ENCODE measurements at regions not wholly inside any gene's neighbourhood (a gene's known extent, or its start where the extent isn't known, plus 50 kb on each side); places are given as distances from the start of the nearest gene placed in this dataset.

GRCh38 chr14:65318636-65319506 is 93.7 kb upstream of the FUT8 start:
- Histone ChIP-seq H4K20me1 (ENCODE audit: insufficient read depth) (no peaks in the 10 kb centered on the region), H2AFZ (no peak overlapping the region), H3K4me1 (ENCODE audit: insufficient read depth) (no peaks in the 10 kb centered on the region), H3K79me2 (ENCODE audit: insufficient read depth) (no peaks in the 10 kb centered on the region), H3K36me3 (ENCODE audit: low read depth) (no peaks in the 10 kb centered on the region), H3K9ac (no peak overlapping the region), H3K27ac (no peak overlapping the region), H3K27me3 (replicated peaks; ENCODE audit: insufficient read depth) (no peaks in the 10 kb centered on the region), H3F3A (ENCODE audit: insufficient read depth) (no peaks in the 10 kb centered on the region), H3K9me2 (ENCODE audit: insufficient read depth) (no peaks in the 10 kb centered on the region), H3K9me3 (ENCODE audit: low read depth) (no peaks in the 10 kb centered on the region), H3K4me2 (ENCODE audit: unreplicated experiment) (no peak overlapping the region), H3K4me3 (no peak overlapping the region)
- in situ Hi-C loops (cut with MboI), result no loop called here
- 82 to 84% methylated on average over 7 of the region's 7 CpGs for WGBS, 2 experiments (ENCODE audit: low coverage in 1 of 2, low lambda C conversion rate in 2 of 2, missing lambda C conversion rate in 2 of 2)
- TF ChIP-seq EZH2 (IDR thresholded peaks at IDR 0.05; ENCODE audit: insufficient read depth, poor library complexity, severe bottlenecking) (no peak), EZH2phosphoT487 (IDR thresholded peaks at IDR 0.05; ENCODE audit: insufficient read depth, low read depth) (no peak)
- DNase-seq, result no peak

- no peak for DNase-seq
- Histone ChIP-seq H3K27ac (no peak overlapping the region; the same call in 1 of the 2 replicates), H3K4me3 (no peak overlapping the region), H3K9ac (no peak overlapping the region), H3K4me2 (ENCODE audit: unreplicated experiment) (no peak overlapping the region), H2AFZ (peak overlapping the region; percentile 57; the same call in 1 of the 2 replicates), H3F3A (ENCODE audit: insufficient read depth) (no peaks in the 10 kb centered on the region), H3K4me1 (ENCODE audit: insufficient read depth) (no peaks in the 10 kb centered on the region), H3K9me3 (ENCODE audit: low read depth) (no peaks in the 10 kb centered on the region), H3K79me2 (ENCODE audit: insufficient read depth) (no peaks in the 10 kb centered on the region), H3K9me2 (ENCODE audit: insufficient read depth) (no peaks in the 10 kb centered on the region), H4K20me1 (ENCODE audit: insufficient read depth) (no peaks in the 10 kb centered on the region), H3K36me3 (ENCODE audit: low read depth) (no peaks in the 10 kb centered on the region), H3K27me3 (replicated peaks; ENCODE audit: insufficient read depth) (no peaks in the 10 kb centered on the region)
- in situ Hi-C loops (cut with MboI), result no loop called here
- 61 to 63% methylated on average over 2 of the region's 2 CpGs for WGBS, 2 experiments (ENCODE audit: low coverage in 1 of 2, low lambda C conversion rate in 2 of 2, missing lambda C conversion rate in 2 of 2)
- no peak for TF ChIP-seq EZH2phosphoT487 (IDR thresholded peaks at IDR 0.05; ENCODE audit: insufficient read depth, low read depth)
- no peak for TF ChIP-seq EZH2 (IDR thresholded peaks at IDR 0.05; ENCODE audit: insufficient read depth, poor library complexity, severe bottlenecking)
Observed at GRCh38 chr14:65320661-65321308, 91.7 kb upstream of the FUT8 start.

- DNase-seq, result peak; percentile 41
- WGBS, 2 experiments (ENCODE audit: low coverage in 1 of 2, low lambda C conversion rate in 2 of 2, missing lambda C conversion rate in 2 of 2), result 79 to 87% methylated on average over 3 of the region's 3 CpGs
- TF ChIP-seq EZH2 (IDR thresholded peaks at IDR 0.05; ENCODE audit: insufficient read depth, poor library complexity, severe bottlenecking) (no peak), EZH2phosphoT487 (IDR thresholded peaks at IDR 0.05; ENCODE audit: insufficient read depth, low read depth) (no peak)
- Histone ChIP-seq H4K20me1 (ENCODE audit: insufficient read depth) (no peaks in the 10 kb centered on the region), H3K4me1 (ENCODE audit: insufficient read depth) (no peaks in the 10 kb centered on the region), H2AFZ (peak overlapping the region; percentile 57; the same call in 1 of the 2 replicates), H3K27me3 (replicated peaks; ENCODE audit: insufficient read depth) (no peaks in the 10 kb centered on the region), H3K4me2 (ENCODE audit: unreplicated experiment) (no peak overlapping the region), H3K4me3 (no peak overlapping the region), H3K27ac (no peak overlapping the region; the same call in 1 of the 2 replicates), H3F3A (ENCODE audit: insufficient read depth) (no peaks in the 10 kb centered on the region), H3K9ac (no peak overlapping the region), H3K9me3 (ENCODE audit: low read depth) (no peaks in the 10 kb centered on the region), H3K9me2 (ENCODE audit: insufficient read depth) (no peaks in the 10 kb centered on the region), H3K79me2 (ENCODE audit: insufficient read depth) (no peaks in the 10 kb centered on the region), H3K36me3 (ENCODE audit: low read depth) (no peaks in the 10 kb centered on the region)
- in situ Hi-C loops (cut with MboI), result no loop called here
Observed at GRCh38 chr14:65321370-65321875, 91.1 kb upstream of the FUT8 start.

GRCh38 chr14:65329481-65329880 is 83.0 kb upstream of the FUT8 start:
- Histone ChIP-seq H3K9me3 (ENCODE audit: low read depth) (no peaks in the 10 kb centered on the region), H3F3A (ENCODE audit: insufficient read depth) (peaks cover 14% of the 10 kb centered on the region; the same call in 1 of the 2 replicates), H3K9ac (no peak overlapping the region), H3K79me2 (ENCODE audit: insufficient read depth) (no peaks in the 10 kb centered on the region), H2AFZ (no peak overlapping the region), H3K36me3 (ENCODE audit: low read depth) (no peaks in the 10 kb centered on the region), H3K4me1 (ENCODE audit: insufficient read depth) (peaks cover 23% of the 10 kb centered on the region), H4K20me1 (ENCODE audit: insufficient read depth) (no peaks in the 10 kb centered on the region), H3K4me3 (no peak overlapping the region), H3K4me2 (ENCODE audit: unreplicated experiment) (no peak overlapping the region), H3K27ac (no peak overlapping the region), H3K27me3 (replicated peaks; ENCODE audit: insufficient read depth) (no peaks in the 10 kb centered on the region), H3K9me2 (ENCODE audit: insufficient read depth) (no peaks in the 10 kb centered on the region)
- WGBS, 2 experiments (ENCODE audit: low coverage in 1 of 2, low lambda C conversion rate in 2 of 2, missing lambda C conversion rate in 2 of 2), result 92 to 100% methylated on average over 2 of the region's 2 CpGs
- no peak for DNase-seq
- TF ChIP-seq EZH2phosphoT487 (IDR thresholded peaks at IDR 0.05; ENCODE audit: insufficient read depth, low read depth), result no peak
- TF ChIP-seq EZH2 (IDR thresholded peaks at IDR 0.05; ENCODE audit: insufficient read depth, poor library complexity, severe bottlenecking), result no peak
- in situ Hi-C loops (cut with MboI), result no loop called here
